Calu3 (cell line): ENCODE measurements at regions not wholly inside any gene's neighbourhood (a gene's known extent, or its start where the extent isn't known, plus 50 kb on each side); places are given as distances from the start of the nearest gene placed in this dataset.

Experiments used
- BruUV-seq: library from RNA; stranded (reverse); fragments of 400-500 nt; replicated peaks from 2 replicates; lab custom pipeline; 2021; lab: Mats Ljungman, UMichigan
- CTCF ChIA-PET: fragments of 300-600 bp; sonication (Branson Sonifier 250); formaldehyde crosslinking; loops from one replicate; lab custom pipeline; 2022; ENCODE audit warnings: antibody characterized with exemption; lab: Charles Lee
- DNase-seq: peaks from one replicate; pipeline ENCODE4 v3.0.0; 2022
- H3K27ac Mint-ChIP-seq: one replicate; pipeline ENCODE4 v1.8.0; 2022; ENCODE audit warnings: mixed read lengths; ENCODE audit not compliant: unreplicated experiment
- H3K27me3 Mint-ChIP-seq: one replicate; pipeline ENCODE4 v1.8.0; 2022; ENCODE audit warnings: mixed read lengths; ENCODE audit not compliant: unreplicated experiment
- H3K36me3 Mint-ChIP-seq: one replicate; pipeline ENCODE4 v1.8.0; 2022; ENCODE audit warnings: mild to moderate bottlenecking, moderate library complexity, mixed read lengths; ENCODE audit not compliant: insufficient read depth, unreplicated experiment
- H3K4me1 Mint-ChIP-seq: one replicate; pipeline ENCODE4 v1.8.0; 2022; ENCODE audit warnings: mild to moderate bottlenecking, low read depth, mixed read lengths; ENCODE audit not compliant: unreplicated experiment
- H3K4me3 Mint-ChIP-seq: one replicate; pipeline ENCODE4 v1.8.0; 2022; ENCODE audit warnings: mild to moderate bottlenecking, low read depth, moderate library complexity, mixed read lengths; ENCODE audit not compliant: unreplicated experiment
- H3K9me3 Mint-ChIP-seq: one replicate; pipeline ENCODE4 v1.8.0; 2022; ENCODE audit warnings: low read depth, mixed read lengths; ENCODE audit not compliant: unreplicated experiment
- CTCF ChIP-seq: fragments of 200-600 bp; IDR thresholded peaks from one replicate; pipeline ENCODE4 v1.8.0; 2022; ENCODE audit warnings: antibody characterized with exemption; ENCODE audit not compliant: unreplicated experiment
- intact Hi-C: fragments of 100-400 bp; cut with micrococcal nuclease; formaldehyde crosslinking; loops from one replicate; pipeline ENCODE4 v1.10.0; 2022; ENCODE audit not compliant: unreplicated experiment

- TF ChIP-seq CTCF: no peak
- Mint-ChIP-seq H3K27ac (no peak overlapping the region), H3K4me1 (no peaks in the 10 kb centered on the region), H3K9me3 (peaks cover 4% of the 10 kb centered on the region), H3K36me3 (no peaks in the 10 kb centered on the region), H3K27me3 (no peaks in the 10 kb centered on the region), H3K4me3 (no peak overlapping the region)
- BruUV-seq: no TSS peak
- CTCF ChIA-PET: no interaction called here
- intact Hi-C loops: no loop called here
- DNase-seq: no peak
Observed at GRCh38 chr11:98964146-98964545, 56.6 kb upstream of the CNTN5 start.

- Mint-ChIP-seq H3K4me3 (no peak overlapping the region), H3K9me3 (peaks cover under 1% of the 10 kb centered on the region), H3K4me1 (no peaks in the 10 kb centered on the region), H3K36me3 (no peaks in the 10 kb centered on the region), H3K27me3 (no peaks in the 10 kb centered on the region), H3K27ac (no peak overlapping the region)
- no peak for TF ChIP-seq CTCF
- CTCF ChIA-PET: no interaction called here
- intact Hi-C loops: no loop called here
- DNase-seq: no peak
- BruUV-seq: no TSS peak
Observed at GRCh38 chr11:98965358-98965757, 55.4 kb upstream of the CNTN5 start.

DNA sequence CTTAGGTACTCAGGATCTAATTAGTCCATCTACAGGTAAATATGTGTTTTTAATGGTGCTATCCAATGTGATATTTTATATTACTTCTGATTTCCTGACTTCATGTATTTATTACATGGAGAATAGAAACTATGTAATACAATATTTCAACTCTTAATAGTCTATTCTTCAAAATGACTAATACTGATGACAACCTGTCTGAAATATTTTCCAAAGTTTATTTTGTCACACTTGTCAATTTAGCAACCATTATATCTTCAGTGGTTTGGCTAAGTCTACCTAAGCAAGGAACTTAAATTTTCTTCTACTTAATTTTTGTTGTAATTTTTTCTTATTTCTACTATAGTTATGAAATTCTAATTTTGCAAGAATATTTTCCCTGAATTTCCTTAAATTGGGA is 55.0 kb upstream of the CNTN5 start:
- no peaks in the 10 kb centered on the region for H3K36me3 Mint-ChIP-seq
- H3K27me3 Mint-ChIP-seq: no peaks in the 10 kb centered on the region
- H3K9me3 Mint-ChIP-seq: no peaks in the 10 kb centered on the region
- no peak for DNase-seq
- BruUV-seq: no TSS peak
- no peaks in the 10 kb centered on the region for H3K4me1 Mint-ChIP-seq
- no peak overlapping the region for H3K27ac Mint-ChIP-seq
- intact Hi-C loops: no loop called here
- no peak overlapping the region for H3K4me3 Mint-ChIP-seq
- CTCF ChIA-PET: no interaction called here
- TF ChIP-seq CTCF: no peak

GRCh38 chr11:98967005-98967404 is 53.7 kb upstream of the CNTN5 start:
- no peak for DNase-seq
- H3K36me3 Mint-ChIP-seq: no peaks in the 10 kb centered on the region
- TF ChIP-seq CTCF: no peak

More at GRCh38 chr11:98967005-98967404, 53.7 kb upstream of the CNTN5 start:
- Mint-ChIP-seq H3K4me1 (no peaks in the 10 kb centered on the region), H3K27ac (no peak overlapping the region), H3K27me3 (no peaks in the 10 kb centered on the region), H3K9me3 (no peaks in the 10 kb centered on the region), H3K4me3 (no peak overlapping the region)
- intact Hi-C loops: no loop called here
- CTCF ChIA-PET: no interaction called here
- BruUV-seq: no TSS peak
